Adrenal gland (tissue), 9 donors: ENCODE measurements at regions not wholly inside any gene's neighbourhood (a gene's known extent, or its start where the extent isn't known, plus 50 kb on each side); places are given as distances from the start of the nearest gene placed in this dataset.

Experiments
- DNase-seq, 7 donors: peaks; one replicate each; pipeline ENCODE4 v3.0.0-alpha.2; 2019 to 2020
- H3K27ac ChIP-seq, 5 donors: fragments of 200-600 bp; sonication (generic) in 4 of 5; 1 replicate in 3 of 5; 2 replicates in 2 of 5; pipeline versions ENCODE4 v1.5.1 to v1.8.0; 2016 to 2020; ENCODE audit warnings: mild to moderate bottlenecking in 1 of 5
- H3K27me3 ChIP-seq: fragments of 200-600 bp; 2 replicates; pipeline ENCODE4 v1.8.0; 2021
- H3K36me3 ChIP-seq, 2 donors: fragments of 200-600 bp; replicated peaks in 1 of 2; 1 replicate in 1 of 2; 2 replicates in 1 of 2; pipeline versions ENCODE4 v1.5.1 to v1.8.0; 2018 to 2022
- H3K4me1 ChIP-seq, 2 donors: fragments of 200-600 bp; replicated peaks in 1 of 2; 1 replicate in 1 of 2; 2 replicates in 1 of 2; pipeline versions ENCODE4 v1.5.1 to v1.8.0; 2018 to 2021
- H3K4me3 ChIP-seq, 4 donors: fragments of 200-600 bp; sonication (generic) in 3 of 4; one replicate each; pipeline ENCODE4 v1.5.1; 2016 to 2018
- H3K9me3 ChIP-seq, 3 donors: fragments of 200-600 bp; sonication (generic) in 1 of 3; replicated peaks in 1 of 3; 1 replicate in 2 of 3; 2 replicates in 1 of 3; pipeline versions ENCODE4 v1.5.1 to v1.8.0; 2016 to 2021
- POLR2A ChIP-seq, 2 donors: fragments of 450-650 bp; IDR thresholded peaks; one replicate each; pipeline ENCODE4 v1.6.1; 2017; ENCODE audit warnings: antibody characterized with exemption in 2 of 2, mild to moderate bottlenecking in 2 of 2, moderate library complexity in 1 of 2
- WGBS, 4 donors: extraction: QIAGEN DNeasy Blood & Tissue Kit in 2 of 4; methylation state at CpG; one replicate each; pipeline versions ENCODE4 v1.1.5 to v1.1.7; 2013 to 2017; 5-methylcytosine and 5-hydroxymethylcytosine counted together
- intact Hi-C, 2 donors: fragments of 100-400 bp; cut with DNase I; formaldehyde crosslinking; loops; one replicate each; pipeline versions ENCODE4 v1.14.1 to v1.15.0; 2022 to 2023
- TF ChIP-seq, protein P1 (sequence below), 6 experiments: fragments of 450-650 bp in 4 of 6; fragments of 200-600 bp in 2 of 6; sonication (generic) in 1 of 6; IDR thresholded peaks; 1 replicate in 5 of 6; 2 replicates in 1 of 6; pipeline versions ENCODE4 v1.5.1 to v1.8.0; 2016 to 2021; ENCODE audit warnings: antibody characterized with exemption in 6 of 6, mild to moderate bottlenecking in 2 of 6, moderate library complexity in 1 of 6
- donor health status: healthy with polysubstance abuse.
- donor health status: Bipolar disorder and iron deficiency.
- donor health status: DM: yes; HTN: yes; CAD: no.
- donor health status: DM: no; HTN: no; CAD: no.
- donor health status: DM: no; HTN: no; CAD: no.

DNA sequence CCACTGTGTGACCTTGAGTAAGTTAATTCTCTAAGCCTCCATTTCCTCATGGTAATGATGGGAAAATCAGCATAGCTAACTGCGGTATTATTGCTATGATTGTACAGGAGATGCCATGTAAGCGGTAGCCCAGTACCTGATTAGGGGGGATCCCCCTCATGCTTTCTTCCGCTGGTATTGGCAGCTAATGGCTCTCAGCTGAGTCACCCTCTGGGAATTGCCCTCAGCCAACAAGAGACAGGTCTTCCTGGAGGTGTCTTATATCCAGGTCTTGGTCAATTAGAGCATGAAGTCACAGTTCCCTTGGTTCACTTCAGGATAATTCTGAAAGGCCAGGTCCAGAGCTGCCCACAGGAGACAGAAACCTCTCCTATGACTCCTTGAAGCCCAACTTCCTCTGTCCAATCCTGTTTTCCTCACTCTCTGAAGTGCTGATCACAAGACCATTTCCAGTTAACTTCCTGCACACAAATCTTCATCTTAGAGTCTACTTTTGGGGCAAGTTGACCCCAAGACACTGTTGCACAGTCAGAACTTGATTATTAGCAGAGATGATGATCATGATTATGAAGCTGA is 724.7 kb upstream of the ZNF385D start:
- TF ChIP-seq, protein P1, sequence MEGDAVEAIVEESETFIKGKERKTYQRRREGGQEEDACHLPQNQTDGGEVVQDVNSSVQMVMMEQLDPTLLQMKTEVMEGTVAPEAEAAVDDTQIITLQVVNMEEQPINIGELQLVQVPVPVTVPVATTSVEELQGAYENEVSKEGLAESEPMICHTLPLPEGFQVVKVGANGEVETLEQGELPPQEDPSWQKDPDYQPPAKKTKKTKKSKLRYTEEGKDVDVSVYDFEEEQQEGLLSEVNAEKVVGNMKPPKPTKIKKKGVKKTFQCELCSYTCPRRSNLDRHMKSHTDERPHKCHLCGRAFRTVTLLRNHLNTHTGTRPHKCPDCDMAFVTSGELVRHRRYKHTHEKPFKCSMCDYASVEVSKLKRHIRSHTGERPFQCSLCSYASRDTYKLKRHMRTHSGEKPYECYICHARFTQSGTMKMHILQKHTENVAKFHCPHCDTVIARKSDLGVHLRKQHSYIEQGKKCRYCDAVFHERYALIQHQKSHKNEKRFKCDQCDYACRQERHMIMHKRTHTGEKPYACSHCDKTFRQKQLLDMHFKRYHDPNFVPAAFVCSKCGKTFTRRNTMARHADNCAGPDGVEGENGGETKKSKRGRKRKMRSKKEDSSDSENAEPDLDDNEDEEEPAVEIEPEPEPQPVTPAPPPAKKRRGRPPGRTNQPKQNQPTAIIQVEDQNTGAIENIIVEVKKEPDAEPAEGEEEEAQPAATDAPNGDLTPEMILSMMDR (IDR thresholded peaks at IDR 0.05), result no peak
- TF ChIP-seq POLR2A (IDR thresholded peaks at IDR 0.05), result no peak
- no peaks in the 10 kb centered on the region for H3K36me3 ChIP-seq
- intact Hi-C loops, result no loop called here
- H3K27ac ChIP-seq, result no peak overlapping the region
- H3K9me3 ChIP-seq, result no peaks in the 10 kb centered on the region
- H3K27me3 ChIP-seq, result peaks cover 2% of the 10 kb centered on the region
- H3K4me1 ChIP-seq, result no peaks in the 10 kb centered on the region
- no peak for DNase-seq
- WGBS, 4 donors, result 90 to 92% (median 91%) methylated on average over 2 to 3 of the region's 3 CpGs
- no peak overlapping the region for H3K4me3 ChIP-seq

DNA sequence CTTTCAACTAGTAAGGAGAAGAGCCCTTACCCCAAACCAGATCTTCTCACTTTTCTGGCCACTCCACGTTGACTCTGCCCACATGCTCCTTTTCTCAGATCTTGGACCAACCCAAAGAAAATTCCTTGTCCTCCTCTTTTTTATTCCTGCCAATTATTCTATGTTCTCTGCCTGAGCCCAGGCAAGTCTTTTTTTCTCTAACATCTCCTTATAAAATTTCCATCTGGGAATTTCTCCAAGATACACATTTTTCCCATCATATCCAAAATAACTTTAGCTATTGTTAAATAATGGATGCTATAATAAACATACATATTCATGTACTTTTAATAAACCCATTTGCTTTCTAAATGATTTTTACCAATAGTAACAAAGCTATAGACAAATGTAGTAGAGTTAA is 726.0 kb upstream of the ZNF385D start:
- no peak for DNase-seq
- intact Hi-C loops, result no loop called here
- Histone ChIP-seq H3K36me3 (no peaks in the 10 kb centered on the region), H3K9me3 (no peaks in the 10 kb centered on the region), H3K27ac (no peak overlapping the region), H3K27me3 (peaks cover 4% of the 10 kb centered on the region), H3K4me3 (no peak overlapping the region), H3K4me1 (no peaks in the 10 kb centered on the region)
- 44 to 58% (median 47%) methylated on average over 1 of the region's 1 CpG for WGBS, 4 donors
- TF ChIP-seq POLR2A (IDR thresholded peaks at IDR 0.05), result no peak
- TF ChIP-seq, protein P1 (IDR thresholded peaks at IDR 0.05), result no peak

DNA sequence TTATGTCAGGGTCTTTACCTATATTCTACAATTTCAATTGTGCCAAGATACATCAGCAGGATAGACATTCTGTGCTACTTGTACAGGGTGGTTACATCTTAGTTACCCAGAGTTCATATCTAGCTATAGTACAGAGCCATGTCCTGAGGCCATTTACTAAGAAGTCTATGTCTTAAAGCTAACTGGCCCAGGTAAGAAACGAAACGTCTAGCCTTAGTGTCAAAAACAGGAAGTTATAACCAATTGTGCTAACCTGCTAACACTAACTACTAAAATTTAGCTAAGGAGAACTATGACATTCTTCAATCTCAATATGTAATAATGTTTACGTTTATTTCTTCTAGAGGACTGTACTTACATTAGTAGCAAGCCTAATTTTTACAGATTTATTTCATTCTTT is 717.2 kb upstream of the UBE2E2 start:
- H3K4me3 ChIP-seq, result no peak overlapping the region
- H3K4me1 ChIP-seq, result no peaks in the 10 kb centered on the region
- peaks cover 4% of the 10 kb centered on the region for H3K27me3 ChIP-seq
- H3K27ac ChIP-seq, result no peak overlapping the region
- intact Hi-C loops, result no loop called here
- TF ChIP-seq, protein P1 (IDR thresholded peaks at IDR 0.05), result no peak
- TF ChIP-seq POLR2A (IDR thresholded peaks at IDR 0.05), result no peak
- DNase-seq, result no peak
- WGBS, 4 donors, result 41 to 70% (median 65%) methylated on average over 3 of the region's 3 CpGs
- no peaks in the 10 kb centered on the region for H3K36me3 ChIP-seq
- no peaks in the 10 kb centered on the region for H3K9me3 ChIP-seq

DNA sequence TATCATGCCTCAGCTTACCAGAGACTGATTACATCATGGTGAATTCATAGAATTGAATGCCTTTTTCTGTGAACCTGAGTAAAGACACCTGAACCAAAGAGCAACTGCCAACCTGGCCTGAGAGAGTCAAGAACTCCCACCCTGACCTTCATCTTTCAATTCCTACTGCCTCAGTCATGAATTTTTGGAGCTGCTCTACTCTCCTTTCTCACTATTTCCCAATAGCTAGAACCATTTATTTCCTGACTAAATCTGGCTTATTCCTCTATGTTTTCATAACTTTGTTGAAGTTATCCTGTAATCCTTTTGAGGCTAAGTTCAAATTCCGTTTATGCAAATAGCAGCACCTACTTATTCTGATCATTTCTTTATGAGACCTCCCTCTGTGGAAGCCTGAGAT is 712.4 kb upstream of the UBE2E2 start:
- intact Hi-C loops, result no loop called here
- H3K36me3 ChIP-seq, result no peaks in the 10 kb centered on the region
- no peak overlapping the region for H3K27ac ChIP-seq

More for the DNA sequence above, 712.4 kb upstream of the UBE2E2 start:
- Histone ChIP-seq H3K27me3 (peaks cover 3% of the 10 kb centered on the region), H3K9me3 (no peaks in the 10 kb centered on the region), H3K4me1 (no peaks in the 10 kb centered on the region), H3K4me3 (no peak overlapping the region)
- TF ChIP-seq, protein P1 (IDR thresholded peaks at IDR 0.05), result no peak
- TF ChIP-seq POLR2A (IDR thresholded peaks at IDR 0.05), result no peak
- no peak for DNase-seq
- WGBS, 4 donors, result 33 to 58% (median 46%) methylated on average over 1 of the region's 1 CpG
